Stomach (tissue), 4 donors: ENCODE measurements at regions not wholly inside any gene's neighbourhood (a gene's known extent, or its start where the extent isn't known, plus 50 kb on each side); places are given as distances from the start of the nearest gene placed in this dataset.

Experiments
- CTCF ChIP-seq, 7 experiments: fragments of 450-650 bp in 4 of 7; fragments of 200-600 bp in 3 of 7; sonication (generic) in 3 of 7; IDR thresholded peaks; one replicate each; pipeline ENCODE4 v1.5.1; 2016 to 2019; ENCODE audit warnings: antibody characterized with exemption in 7 of 7, control low read depth in 2 of 7, mild to moderate bottlenecking in 1 of 7
- POLR2A ChIP-seq, 4 donors: fragments of 450-650 bp; IDR thresholded peaks; one replicate each; pipeline ENCODE4 v1.6.1; 2016; ENCODE audit warnings: antibody characterized with exemption in 4 of 4, control low read depth in 2 of 4, mild to moderate bottlenecking in 1 of 4, moderate library complexity in 1 of 4
- POLR2AphosphoS5 ChIP-seq, 3 donors: sonication (generic); formaldehyde crosslinking; IDR thresholded peaks; one replicate each; pipeline ENCODE4 v1.6.1; 2016; ENCODE audit warnings: antibody characterized with exemption in 3 of 3

GRCh38 chr13:104530741-104531140, 1464.5 kb upstream of the SLC10A2 start:
- TF ChIP-seq CTCF (IDR thresholded peaks at IDR 0.05): no peak
- TF ChIP-seq POLR2A (IDR thresholded peaks at IDR 0.05): no peak
- TF ChIP-seq POLR2AphosphoS5 (IDR thresholded peaks at IDR 0.05): no peak
